ENCODE measurements at regions not wholly inside any gene's neighbourhood (a gene's known extent, or its start where the extent isn't known, plus 50 kb on each side); places are given as distances from the start of the nearest gene placed in this dataset.

GRCh38 chr5:5822729-5823257 lies 400.3 kb downstream of the ICE1 start:
- H3K4me3 Mint-ChIP-seq, result no peak overlapping the region
- Histone ChIP-seq H3K4me2 (no peak overlapping the region), H3F3A (ENCODE audit: low read depth) (no peaks in the 10 kb centered on the region), H3K36me3 (no peaks in the 10 kb centered on the region), H4K20me1 (ENCODE audit: low read depth) (no peaks in the 10 kb centered on the region), H3K9me3 (ENCODE audit: low read depth) (no peaks in the 10 kb centered on the region), H3K4me1 (no peaks in the 10 kb centered on the region), H2AFZ (replicated peaks) (no peak overlapping the region), H3K9ac (no peak overlapping the region), H3K79me2 (ENCODE audit: low read depth) (no peaks in the 10 kb centered on the region), H3K27me3 (no peaks in the 10 kb centered on the region), H3K4me3 (no peak overlapping the region), H3K27ac (no peak overlapping the region)
- H3K36me3 Mint-ChIP-seq, result no peaks in the 10 kb centered on the region
- peaks cover 5% of the 10 kb centered on the region for H3K4me1 Mint-ChIP-seq
- no peak overlapping the region for H3K27ac Mint-ChIP-seq
- TF ChIP-seq EZH2 (IDR thresholded peaks at IDR 0.05) (no peak), EZH2phosphoT487 (IDR thresholded peaks at IDR 0.05) (no peak), CTCF (IDR thresholded peaks at IDR 0.05) (no peak)
- DNase-seq (ENCODE audit: low spot score), result no peak
- no peaks in the 10 kb centered on the region for H3K9me3 Mint-ChIP-seq
- H3K27me3 Mint-ChIP-seq (ENCODE audit: insufficient read depth, low read depth), result peaks cover 2% of the 10 kb centered on the region

- Histone ChIP-seq H3K27ac (no peak overlapping the region), H2AFZ (replicated peaks) (no peak overlapping the region), H3K4me2 (no peak overlapping the region), H4K20me1 (ENCODE audit: low read depth) (no peaks in the 10 kb centered on the region), H3K4me3 (no peak overlapping the region), H3K4me1 (no peaks in the 10 kb centered on the region), H3K79me2 (ENCODE audit: low read depth) (no peaks in the 10 kb centered on the region), H3K36me3 (no peaks in the 10 kb centered on the region), H3F3A (ENCODE audit: low read depth) (no peaks in the 10 kb centered on the region), H3K27me3 (no peaks in the 10 kb centered on the region), H3K9me3 (ENCODE audit: low read depth) (no peaks in the 10 kb centered on the region), H3K9ac (no peak overlapping the region)
- no peak for DNase-seq (ENCODE audit: low spot score)
- TF ChIP-seq EZH2 (IDR thresholded peaks at IDR 0.05), result no peak
- TF ChIP-seq CTCF (IDR thresholded peaks at IDR 0.05), result no peak
- no peak for TF ChIP-seq EZH2phosphoT487 (IDR thresholded peaks at IDR 0.05)
- no peaks in the 10 kb centered on the region for H3K9me3 Mint-ChIP-seq
- no peaks in the 10 kb centered on the region for H3K4me1 Mint-ChIP-seq
- no peak overlapping the region for H3K4me3 Mint-ChIP-seq
- peaks cover 2% of the 10 kb centered on the region for H3K27me3 Mint-ChIP-seq (ENCODE audit: insufficient read depth, low read depth)
- no peaks in the 10 kb centered on the region for H3K36me3 Mint-ChIP-seq
- H3K27ac Mint-ChIP-seq, result no peak overlapping the region
Observed at GRCh38 chr5:5816960-5817359, 394.5 kb downstream of the ICE1 start.

GRCh38 chr5:5813441-5813840 lies 391.0 kb downstream of the ICE1 start:
- H3K27ac Mint-ChIP-seq, result no peak overlapping the region
- Histone ChIP-seq H3K4me3 (no peak overlapping the region), H3K36me3 (no peaks in the 10 kb centered on the region), H2AFZ (replicated peaks) (no peak overlapping the region), H3K4me1 (no peaks in the 10 kb centered on the region), H3K4me2 (no peak overlapping the region), H3K9me3 (ENCODE audit: low read depth) (no peaks in the 10 kb centered on the region), H3F3A (ENCODE audit: low read depth) (no peaks in the 10 kb centered on the region), H3K79me2 (ENCODE audit: low read depth) (no peaks in the 10 kb centered on the region), H3K9ac (no peak overlapping the region), H3K27me3 (no peaks in the 10 kb centered on the region), H4K20me1 (ENCODE audit: low read depth) (no peaks in the 10 kb centered on the region), H3K27ac (no peak overlapping the region)
- H3K36me3 Mint-ChIP-seq, result no peaks in the 10 kb centered on the region
- TF ChIP-seq EZH2 (IDR thresholded peaks at IDR 0.05), result no peak
- TF ChIP-seq EZH2phosphoT487 (IDR thresholded peaks at IDR 0.05), result no peak
- no peak for TF ChIP-seq CTCF (IDR thresholded peaks at IDR 0.05)
- no peaks in the 10 kb centered on the region for H3K9me3 Mint-ChIP-seq
- no peak for DNase-seq (ENCODE audit: low spot score)
- no peak overlapping the region for H3K4me3 Mint-ChIP-seq
- no peaks in the 10 kb centered on the region for H3K4me1 Mint-ChIP-seq
- H3K27me3 Mint-ChIP-seq (ENCODE audit: insufficient read depth, low read depth), result peaks cover 5% of the 10 kb centered on the region

Data from neural progenitor cell (in vitro differentiated cells).